Mucosa of descending colon (tissue), 3 donors: ENCODE measurements at regions not wholly inside any gene's neighbourhood (a gene's known extent, or its start where the extent isn't known, plus 50 kb on each side); places are given as distances from the start of the nearest gene placed in this dataset.

Source experiments
- ATAC-seq: fragments of 200-7000 bp; cut with Tn5 transposase; one replicate; pipeline ENCODE4 v1.9.1; 2020; ENCODE audit warnings: mild to moderate bottlenecking, moderate library complexity
- DNase-seq, 3 donors: peaks; one replicate each; pipeline ENCODE4 v3.0.0-alpha.2; 2020
- H3K36me3 ChIP-seq: fragments of 200-600 bp; one replicate; pipeline ENCODE4 v1.8.0; 2021; ENCODE audit warnings: low read depth, mild to moderate bottlenecking
- H3K4me1 ChIP-seq: fragments of 200-600 bp; one replicate; pipeline ENCODE4 v1.8.0; 2021; ENCODE audit warnings: low read depth, mild to moderate bottlenecking
- H3K4me3 ChIP-seq: fragments of 200-600 bp; one replicate; pipeline ENCODE4 v1.8.0; 2021; ENCODE audit warnings: mild to moderate bottlenecking
- H3K9me3 ChIP-seq: fragments of 200-600 bp; one replicate; pipeline ENCODE4 v1.8.0; 2021; ENCODE audit warnings: mild to moderate bottlenecking
- CTCF ChIP-seq: fragments of 200-600 bp; IDR thresholded peaks from one replicate; pipeline ENCODE4 v1.8.0; 2022; ENCODE audit warnings: antibody characterized with exemption, mild to moderate bottlenecking
- intact Hi-C, 2 donors: fragments of 100-400 bp; cut with DNase I in 1 of 2; cut with micrococcal nuclease in 1 of 2; formaldehyde crosslinking; loops; one replicate each; pipeline versions ENCODE4 v1.11.0 to v1.11.1; 2022; cut with DNase I, micrococcal nuclease
- donor health status: DM: no; HTN: no; CAD: no; lungs with moderate emphysema.
- donor health status: DM: no; HTN: no; CAD: no.
- donor health status: DM: no; HTN: yes; CAD: no.

- ATAC-seq (no peak), DNase-seq (no peak)
- intact Hi-C loops, result no loop called here
- Histone ChIP-seq H3K36me3 (no peaks in the 10 kb centered on the region), H3K9me3 (no peaks in the 10 kb centered on the region), H3K4me1 (no peaks in the 10 kb centered on the region), H3K4me3 (no peak overlapping the region)
- TF ChIP-seq CTCF, result no peak
Measured at GRCh38 chr2:161076936-161077335, 83.3 kb upstream of the TANK start.

DNA sequence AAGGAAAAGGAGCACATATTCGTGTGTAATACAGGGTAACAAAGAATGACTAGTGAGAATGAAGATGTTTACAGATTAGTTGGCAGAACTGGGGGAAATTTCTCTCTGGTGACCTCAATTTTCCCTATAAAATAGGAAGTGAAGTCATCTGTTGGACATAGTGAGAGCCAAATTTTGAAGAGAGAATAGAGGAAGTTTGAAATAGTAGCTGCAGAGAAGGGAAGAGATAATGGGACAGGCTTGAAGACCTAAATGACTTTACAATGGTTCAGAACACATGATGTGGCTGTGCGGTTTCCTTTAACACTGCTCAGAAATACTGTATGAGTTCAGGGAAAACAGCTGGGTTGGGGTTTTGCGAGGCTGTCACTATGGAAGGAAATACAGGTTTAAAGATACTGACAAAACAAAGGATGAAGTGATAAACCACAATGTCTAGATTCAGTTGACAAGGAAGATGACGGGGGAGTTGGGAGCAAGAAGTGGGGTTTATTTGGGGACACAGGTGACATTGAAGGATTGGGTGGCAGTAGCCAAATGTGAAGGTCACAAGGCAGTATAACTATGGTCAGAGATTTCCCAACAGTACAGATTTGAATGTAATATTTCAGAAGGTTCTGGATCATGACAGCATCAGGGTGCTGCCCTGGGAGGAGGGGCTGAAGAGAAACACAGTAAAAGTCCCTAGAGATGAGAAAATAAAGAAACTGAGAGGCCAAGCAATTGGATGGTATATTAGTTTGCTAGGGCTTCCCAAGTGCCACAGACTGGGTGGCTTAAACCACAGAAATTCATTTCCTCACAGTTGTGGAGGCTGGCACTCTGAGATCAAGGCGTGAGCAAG is 82.6 kb upstream of the TANK start:
- Histone ChIP-seq H3K4me1 (no peaks in the 10 kb centered on the region), H3K4me3 (no peak overlapping the region), H3K9me3 (no peaks in the 10 kb centered on the region), H3K36me3 (no peaks in the 10 kb centered on the region)
- no peak for TF ChIP-seq CTCF
- ATAC-seq, result peak; percentile 81
- DNase-seq, result peak in 1 of 3 donors; percentile 47
- intact Hi-C loops, result no loop called here

DNA sequence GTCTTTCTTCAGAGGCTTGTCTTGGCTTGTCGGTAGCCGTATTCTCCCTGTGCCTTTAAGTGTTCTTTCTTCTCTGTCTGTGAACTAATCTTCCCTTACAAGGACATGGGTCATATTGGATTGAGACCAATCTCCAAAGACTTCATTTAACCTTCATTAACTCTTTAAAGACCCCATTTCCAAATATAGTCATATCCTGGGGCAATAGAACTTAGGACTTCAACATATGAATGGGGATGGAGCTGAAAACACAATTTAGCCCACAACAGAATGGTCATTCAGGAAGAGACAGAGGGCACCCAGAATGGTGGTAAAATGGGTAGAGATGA is 82.1 kb upstream of the TANK start:
- H3K4me1 ChIP-seq, result no peaks in the 10 kb centered on the region
- ATAC-seq, result no peak
- DNase-seq, result no peak

GRCh38 chr2:161085149-161085548 is 75.1 kb upstream of the TANK start:
- Histone ChIP-seq H3K9me3 (no peaks in the 10 kb centered on the region), H3K36me3 (no peaks in the 10 kb centered on the region), H3K4me1 (no peaks in the 10 kb centered on the region), H3K4me3 (no peak overlapping the region)
- no peak for TF ChIP-seq CTCF
- intact Hi-C loops, result no loop called here
- DNase-seq, result no peak
- ATAC-seq, result no peak

More for the DNA sequence above, 82.1 kb upstream of the TANK start:
- Histone ChIP-seq H3K9me3 (no peaks in the 10 kb centered on the region), H3K36me3 (no peaks in the 10 kb centered on the region), H3K4me3 (no peak overlapping the region)
- TF ChIP-seq CTCF, result no peak
- intact Hi-C loops, result no loop called here

GRCh38 chr2:161088658-161089350 is 71.4 kb upstream of the TANK start:
- intact Hi-C loops, result no loop called here
- no peak overlapping the region for H3K4me3 ChIP-seq
- no peaks in the 10 kb centered on the region for H3K36me3 ChIP-seq
- peak; percentile 12 for ATAC-seq
- no peak for TF ChIP-seq CTCF
- no peaks in the 10 kb centered on the region for H3K4me1 ChIP-seq
- no peaks in the 10 kb centered on the region for H3K9me3 ChIP-seq
- DNase-seq, result no peak
